GM21423 (cell line): ENCODE measurements at regions not wholly inside any gene's neighbourhood (a gene's known extent, or its start where the extent isn't known, plus 50 kb on each side); places are given as distances from the start of the nearest gene placed in this dataset.

Experiments
- ATAC-seq: cut with Tn5 transposase; IDR thresholded peaks from one replicate; pipeline ENCODE4 v1.9.1; 2021; ENCODE audit warnings: mild to moderate bottlenecking, moderate library complexity; ENCODE audit not compliant: unreplicated experiment

DNA sequence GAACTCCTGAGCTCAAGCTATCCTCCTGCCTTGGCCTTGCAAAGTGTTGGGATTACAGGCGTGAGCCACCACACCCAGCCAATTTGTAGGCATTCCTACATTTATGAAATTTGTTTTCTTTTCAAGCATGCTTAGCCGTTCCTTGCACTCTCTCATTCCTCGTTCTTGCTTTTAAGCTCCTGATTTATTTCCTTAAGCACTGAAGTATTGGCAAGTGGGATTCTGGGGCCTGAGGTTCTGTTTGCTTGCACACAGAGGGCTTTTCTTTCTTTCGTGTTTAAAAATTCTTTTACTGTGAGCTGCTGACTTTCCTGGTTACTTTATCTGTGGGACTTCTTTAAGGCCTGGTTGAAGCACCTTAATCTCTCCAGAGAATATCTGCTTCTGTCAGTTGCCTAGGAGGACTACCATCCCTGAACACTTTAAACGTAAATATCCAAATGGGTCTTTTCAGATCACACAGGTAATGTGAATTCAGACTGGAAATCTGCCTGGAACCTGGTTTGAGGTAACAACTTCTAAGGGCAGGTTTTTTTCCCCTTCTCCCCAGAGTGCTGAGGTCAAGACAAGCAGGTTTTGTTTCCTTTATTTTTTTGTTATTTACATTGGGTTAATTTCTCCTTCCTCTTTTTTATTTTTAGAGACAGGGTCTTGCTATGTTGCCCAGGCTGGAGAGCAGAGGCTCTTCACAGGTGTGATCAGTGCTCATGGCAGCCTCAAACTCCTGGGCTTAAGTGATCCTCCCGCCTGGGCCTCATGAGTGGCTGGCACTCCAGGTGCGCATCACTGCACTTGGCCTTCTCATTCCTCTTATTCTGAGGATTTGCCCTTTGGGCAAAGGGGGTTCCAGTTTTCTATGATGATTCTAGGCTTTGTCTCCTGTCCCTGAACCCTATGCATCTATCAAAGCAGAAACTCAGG, 102.9 kb downstream of the PFKFB3 start:
- no peak for ATAC-seq

DNA sequence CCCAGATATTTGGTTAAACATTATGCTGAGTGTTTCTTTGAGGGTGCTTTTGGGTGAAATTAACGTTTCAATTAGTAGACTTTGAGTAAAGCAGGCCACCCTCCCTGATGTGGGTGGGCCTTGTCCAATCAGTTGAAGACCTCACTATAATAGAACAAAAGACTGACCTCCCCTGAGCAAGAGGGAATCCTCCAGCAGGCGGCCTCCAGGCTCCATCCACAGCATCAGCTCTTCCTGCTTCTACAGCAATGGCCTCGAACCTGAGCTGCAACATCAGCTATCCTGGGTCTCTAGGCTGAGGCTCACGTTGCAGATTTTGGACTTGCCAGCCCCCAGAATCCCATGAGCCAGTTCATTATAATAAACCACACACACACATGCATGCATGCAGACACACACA, 104.2 kb downstream of the PFKFB3 start:
- ATAC-seq = no peak

DNA sequence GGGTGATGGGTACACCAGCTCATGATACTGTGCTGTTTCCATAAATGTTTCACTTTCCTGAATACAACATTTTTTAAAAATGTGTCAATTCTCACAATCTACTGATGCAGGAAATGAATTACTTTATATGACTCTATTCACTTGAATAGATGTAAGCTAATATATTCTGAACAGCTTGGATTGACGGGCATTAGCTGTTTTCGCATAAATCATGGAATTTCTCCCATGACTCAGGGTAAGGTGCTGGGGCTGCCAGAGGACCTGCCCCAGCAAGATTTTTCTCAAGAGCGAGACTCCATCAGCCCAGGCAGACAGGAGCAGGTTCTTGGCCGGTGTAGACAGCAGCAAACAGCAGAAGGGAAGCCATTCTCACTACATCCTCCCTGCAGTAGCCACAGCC, 107.1 kb downstream of the PFKFB3 start:
- no peak for ATAC-seq

DNA sequence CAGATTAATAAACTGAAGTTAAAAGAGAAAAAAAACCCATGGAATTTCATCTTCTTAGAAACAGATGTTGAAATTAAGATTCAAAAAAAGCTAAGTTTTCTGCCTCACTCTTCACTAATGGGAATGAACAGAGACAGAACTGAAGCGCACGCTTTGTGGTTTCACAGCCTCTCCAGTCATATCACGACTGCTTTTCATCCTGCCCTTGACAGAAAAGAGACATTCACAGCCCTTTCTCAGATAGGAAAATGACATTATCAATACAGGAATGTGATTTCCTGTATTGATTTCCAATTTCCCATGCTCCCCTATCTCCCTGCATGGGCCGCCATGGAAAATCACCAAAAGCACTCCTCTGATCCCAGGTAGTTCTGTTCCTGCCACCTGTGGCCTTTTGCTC, 108.2 kb downstream of the PFKFB3 start:
- no peak for ATAC-seq

DNA sequence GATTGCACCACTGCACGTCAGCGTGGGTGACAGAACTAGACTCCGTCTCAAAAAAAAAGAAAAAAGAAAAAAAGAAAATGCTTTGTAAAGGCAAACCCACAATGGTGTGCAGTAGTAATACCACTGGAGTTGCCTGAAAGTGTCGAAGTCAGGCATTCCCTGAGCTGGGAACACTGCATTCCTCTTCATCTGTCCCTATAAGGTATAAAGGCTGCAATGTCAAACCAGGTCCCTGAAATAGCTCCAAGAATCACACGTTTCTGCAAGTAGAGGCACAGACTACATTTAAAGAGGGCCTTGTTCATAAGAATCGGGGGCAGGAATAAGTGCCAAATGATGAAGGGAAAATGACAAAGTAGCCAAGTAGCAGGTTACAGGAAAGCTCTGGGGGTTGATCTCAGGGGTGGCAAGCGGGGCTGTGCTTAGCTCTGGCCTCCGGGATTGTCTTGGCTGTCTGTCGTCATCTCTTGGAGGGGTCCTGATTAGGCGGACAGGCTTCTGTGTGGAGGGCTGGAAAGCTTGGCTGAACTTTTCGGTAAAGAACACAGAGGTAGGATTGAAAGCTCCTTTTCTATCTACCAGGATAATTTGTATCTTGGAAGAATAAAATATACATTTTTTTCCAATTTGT, 109.1 kb downstream of the PFKFB3 start:
- ATAC-seq = no peak

DNA sequence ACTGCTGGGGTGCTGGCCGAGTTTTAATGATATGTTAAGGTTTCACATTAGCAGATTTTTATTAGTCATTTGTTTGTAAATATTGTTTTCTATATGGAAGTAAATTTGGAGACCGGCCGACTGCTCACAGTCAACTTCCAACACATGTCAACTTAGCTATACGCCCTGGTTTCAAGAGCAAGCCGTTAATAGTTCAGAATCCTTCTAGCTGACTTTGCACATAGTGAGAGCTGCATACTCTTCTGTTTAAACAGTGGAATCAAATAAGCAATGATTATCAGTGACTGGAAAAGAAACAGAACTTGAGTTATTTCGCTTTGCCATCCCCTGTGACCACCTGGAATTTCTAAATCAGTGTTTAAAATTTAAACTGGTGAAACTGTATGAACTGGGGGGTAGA, 109.9 kb downstream of the PFKFB3 start:
- ATAC-seq = no peak

DNA sequence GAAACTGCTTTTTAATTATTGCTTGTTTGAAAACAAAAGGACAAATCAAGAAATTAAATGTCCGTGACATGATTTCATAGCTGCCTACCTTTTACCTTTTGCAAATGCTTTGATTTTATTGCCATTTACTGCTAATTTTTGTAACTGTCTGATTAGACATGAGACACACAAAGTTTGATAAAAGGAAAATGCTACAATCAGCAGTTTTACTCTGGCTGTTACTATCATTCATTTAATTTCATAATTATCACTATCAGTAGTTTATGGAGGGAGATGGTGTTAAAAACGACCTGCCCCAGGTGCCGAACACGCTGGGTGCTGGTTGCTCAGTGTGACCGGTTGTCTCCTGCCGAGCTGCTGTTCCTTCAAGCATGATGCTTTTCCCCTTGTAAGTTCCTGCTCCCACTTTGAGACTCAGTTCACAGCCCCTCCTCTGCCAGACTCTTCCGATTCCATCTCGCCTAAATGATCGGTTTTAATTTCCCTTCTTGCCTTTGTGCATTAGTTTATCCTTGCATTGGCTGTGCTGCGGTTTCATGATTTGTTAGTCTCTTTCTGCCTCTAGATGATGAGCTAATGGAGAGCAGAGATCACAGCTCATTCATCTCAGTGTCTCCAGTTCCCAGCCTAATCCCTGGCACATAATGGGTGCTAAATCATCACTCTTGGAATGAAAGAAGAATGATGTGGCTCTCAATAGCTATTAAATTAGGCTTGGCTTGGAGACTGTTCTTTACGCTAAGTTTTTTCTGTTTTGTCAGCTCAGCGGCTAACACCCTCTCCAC, 110.6 kb downstream of the PFKFB3 start:
- no peak for ATAC-seq

DNA sequence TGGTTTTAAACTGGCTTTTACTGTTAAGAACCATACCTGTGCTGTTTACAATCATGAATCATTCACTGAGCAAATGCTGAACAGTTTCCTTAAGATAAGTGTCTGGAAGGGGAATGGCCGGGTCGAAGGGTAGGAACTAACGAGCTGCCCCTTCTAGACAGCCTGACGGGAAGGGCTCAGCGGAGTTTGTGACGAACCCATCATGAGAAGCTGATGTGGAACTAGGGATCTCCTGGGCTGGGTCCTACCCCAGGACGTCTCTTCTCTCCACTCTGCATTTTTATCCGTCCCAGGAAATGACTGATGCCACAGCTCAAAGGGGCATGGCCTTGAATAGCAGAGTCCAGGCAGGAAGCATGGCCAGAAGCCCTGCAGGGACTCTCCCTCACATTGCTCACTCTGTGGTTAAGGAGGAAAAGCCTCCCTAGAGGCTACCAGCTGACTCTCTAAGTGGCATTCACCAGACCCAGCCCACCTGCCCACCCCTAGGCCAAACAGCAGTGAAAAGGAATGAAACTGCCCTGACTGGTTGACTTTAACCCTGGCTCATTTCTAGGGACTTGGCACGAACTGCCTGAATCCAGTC, 112.0 kb downstream of the PFKFB3 start:
- no peak for ATAC-seq

DNA sequence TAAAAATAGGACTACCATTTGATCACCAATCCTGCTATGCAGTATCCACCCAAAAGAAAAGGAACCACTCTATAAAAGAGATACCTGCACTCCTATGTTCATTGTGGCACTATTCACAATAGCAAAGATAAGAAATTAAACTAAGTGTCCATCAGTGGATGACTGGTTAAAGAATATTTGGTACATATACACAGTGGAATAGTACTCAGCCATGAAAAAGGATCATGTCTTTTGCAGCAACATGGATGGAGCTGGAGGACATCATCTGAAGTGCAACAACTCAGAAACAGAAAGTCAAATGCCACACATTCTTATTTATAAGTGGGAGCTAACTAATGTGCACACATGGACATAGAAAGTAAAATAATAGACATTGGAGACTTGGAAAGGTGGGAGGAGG, 116.4 kb downstream of the PFKFB3 start:
- no peak for ATAC-seq

DNA sequence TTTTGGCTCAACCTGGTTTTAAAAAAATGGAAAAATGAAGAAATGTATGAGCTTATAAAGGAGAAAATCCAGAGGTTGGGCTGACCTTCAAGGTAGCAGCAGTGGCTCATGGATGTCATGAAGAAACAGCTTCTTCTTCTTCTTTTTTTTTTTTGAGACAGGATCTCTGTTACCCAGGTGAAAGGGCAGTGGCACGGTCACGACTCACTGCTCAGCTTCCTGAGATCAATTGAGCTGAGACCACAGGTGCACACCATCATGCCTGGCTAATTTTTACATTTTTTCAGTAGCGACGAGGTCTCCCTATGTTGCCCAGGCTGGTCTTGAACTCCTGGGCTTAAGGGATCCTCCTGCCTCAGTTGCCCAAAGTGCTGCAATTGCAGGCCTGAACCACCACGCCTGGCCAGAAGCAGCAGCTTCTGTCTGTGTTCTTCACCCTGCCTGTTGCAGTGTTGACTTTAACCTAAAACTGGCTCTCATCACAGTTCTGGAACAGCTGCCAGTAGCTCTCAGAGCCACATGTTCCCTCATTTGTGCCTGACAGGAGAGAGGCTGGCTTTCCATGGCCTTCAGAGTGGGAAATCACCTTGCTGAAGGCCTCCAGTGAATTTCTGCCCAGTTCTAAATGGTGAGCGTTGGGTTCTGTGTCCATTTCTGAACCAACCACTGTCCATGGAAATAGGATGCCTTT, 117.7 kb downstream of the PFKFB3 start:
- ATAC-seq = peak; percentile 92

DNA sequence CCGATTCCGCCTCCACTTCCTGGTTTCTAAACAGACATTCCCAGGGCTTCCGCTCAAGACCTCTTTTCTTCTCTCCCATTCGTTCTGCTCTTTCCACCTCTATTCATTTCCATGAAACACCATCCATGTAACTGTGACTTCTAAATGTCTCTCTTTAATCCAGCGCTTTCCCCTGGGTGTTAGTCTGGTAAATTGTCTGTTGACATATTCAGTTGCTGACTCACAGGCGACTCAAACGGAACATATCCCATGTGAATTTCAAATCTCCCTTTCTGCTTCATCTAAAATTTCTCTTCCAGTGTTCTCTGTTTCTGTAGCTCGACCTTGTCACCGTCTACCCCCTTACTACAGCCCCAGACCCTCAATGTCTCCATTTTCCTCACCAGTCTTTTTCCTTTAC, 119.1 kb downstream of the PFKFB3 start:
- ATAC-seq = no peak

DNA sequence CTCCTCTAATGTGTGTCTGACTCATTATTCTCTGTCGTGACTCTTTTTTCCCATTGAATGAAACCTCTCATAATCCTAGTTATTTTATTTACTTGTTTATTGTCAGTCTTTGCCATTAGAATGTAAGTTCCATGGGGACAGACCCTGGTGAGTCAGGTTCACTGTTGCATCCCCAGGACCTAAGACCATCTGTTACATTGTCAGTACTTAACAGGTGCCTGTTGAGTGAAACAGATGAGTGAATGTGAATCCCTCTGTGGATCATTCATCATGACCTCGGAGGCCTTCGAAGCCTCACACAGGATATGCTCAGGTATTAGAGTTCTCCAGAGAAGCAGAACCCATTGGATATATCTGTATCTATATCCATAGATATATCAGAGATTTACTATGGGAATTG, 120.1 kb downstream of the PFKFB3 start:
- ATAC-seq = no peak

DNA sequence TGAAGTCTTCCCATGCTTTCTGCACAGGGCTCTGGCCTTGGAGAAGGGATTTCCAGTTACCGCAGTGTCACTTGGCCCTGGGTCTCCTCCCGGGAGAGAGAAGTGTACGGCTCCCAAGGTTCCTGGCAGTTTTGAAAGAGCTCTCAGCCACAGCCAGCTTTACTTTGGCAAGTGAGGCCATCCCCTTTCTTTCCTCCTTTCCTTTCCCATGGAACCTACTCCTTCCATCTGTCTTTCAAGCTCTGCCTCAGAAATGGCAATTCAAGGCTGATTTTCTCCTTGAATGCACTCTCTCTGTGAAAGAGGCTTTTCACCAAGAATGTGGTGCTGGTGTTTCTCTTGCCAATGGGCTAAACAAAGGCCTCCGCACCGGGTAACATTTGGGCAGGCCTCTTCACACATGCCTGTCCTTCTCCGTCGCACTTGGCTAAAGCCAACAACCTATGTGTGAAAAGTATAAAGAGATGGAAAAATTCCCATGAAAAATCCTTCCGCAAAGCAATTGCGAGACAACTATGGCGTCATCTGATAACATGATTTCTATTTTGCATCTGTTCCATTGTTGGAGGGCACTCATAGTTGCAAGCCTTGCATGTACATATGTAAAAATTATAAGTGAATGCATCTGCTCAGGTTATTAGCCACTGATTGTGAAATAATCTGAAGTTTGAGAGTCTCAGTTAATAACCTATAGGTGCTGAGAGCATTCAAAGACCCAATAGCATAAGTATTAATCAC, 125.4 kb downstream of the PFKFB3 start:
- ATAC-seq = no peak

DNA sequence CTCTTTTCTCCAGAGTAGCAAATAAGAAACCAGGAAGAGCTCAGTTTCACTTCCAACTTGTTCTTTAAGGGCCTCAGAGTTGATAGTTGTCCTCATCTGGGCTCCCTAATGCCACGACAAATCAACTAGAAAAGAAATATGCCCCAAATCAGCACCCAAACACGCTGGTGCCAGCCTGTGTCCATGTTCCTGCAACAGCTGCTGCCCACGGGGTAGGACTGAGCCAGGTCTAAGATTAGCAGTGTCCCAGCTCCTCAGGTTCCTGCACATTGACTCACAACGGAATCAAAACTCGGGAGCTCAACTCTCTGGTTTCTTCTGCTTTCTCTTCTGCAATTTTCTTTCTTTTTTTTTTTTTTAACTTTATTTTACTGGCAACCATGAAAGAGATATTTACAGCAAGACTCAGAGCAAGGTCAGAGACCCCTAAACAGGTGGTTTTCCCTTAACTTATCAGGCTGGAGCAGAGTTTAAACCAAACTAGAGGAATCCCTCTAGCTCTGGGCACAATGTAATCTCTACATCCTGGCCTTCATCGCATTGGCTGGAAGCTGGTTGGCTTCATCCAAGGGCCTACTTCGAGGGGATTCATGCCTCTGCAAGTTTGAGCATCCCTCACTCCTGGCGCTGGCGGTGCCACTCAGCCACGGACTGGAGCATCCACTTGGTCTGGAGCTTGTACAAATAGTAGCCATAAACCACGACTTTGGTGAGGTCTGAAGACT, 126.1 kb downstream of the PFKFB3 start:
- ATAC-seq = no peak

DNA sequence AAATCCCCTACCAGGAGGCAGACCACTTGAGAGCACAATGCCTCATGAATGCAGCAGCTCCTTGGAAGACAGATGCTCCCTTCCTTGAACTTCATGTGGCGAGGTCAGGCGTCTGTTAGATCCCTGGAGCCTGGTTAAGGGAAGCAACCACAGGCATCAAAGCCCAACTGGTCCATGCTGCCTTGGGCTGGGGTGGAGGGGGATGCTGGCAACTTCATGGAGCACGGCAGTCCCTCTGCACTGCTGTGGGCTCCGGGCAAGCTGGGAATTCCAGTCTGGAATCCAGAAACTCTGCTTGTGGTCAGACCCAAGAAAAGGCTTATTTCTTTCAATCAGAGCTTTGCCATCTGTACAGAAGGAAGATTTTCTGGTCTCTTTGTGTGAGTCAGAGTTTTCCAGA, 130.4 kb downstream of the PFKFB3 start:
- ATAC-seq = no peak

DNA sequence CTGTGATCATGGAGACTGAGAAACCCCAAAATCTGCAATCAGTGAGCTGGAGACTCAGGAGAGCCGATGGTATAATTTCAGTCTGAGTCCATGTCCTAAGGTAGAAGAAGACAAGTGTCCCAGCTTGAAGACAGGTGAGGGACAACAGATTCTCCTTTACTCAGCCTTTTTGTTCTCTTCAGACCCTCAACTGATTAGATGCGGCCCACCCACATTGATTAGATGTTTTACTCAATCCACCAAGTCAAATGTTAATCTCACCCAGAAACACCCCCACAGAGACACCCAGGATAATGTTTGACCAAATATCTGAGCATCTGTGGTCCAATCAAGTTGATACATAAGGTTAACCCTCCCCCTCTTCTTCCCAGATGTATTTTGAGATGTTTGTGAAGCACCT, 131.2 kb downstream of the PFKFB3 start:
- no peak for ATAC-seq

DNA sequence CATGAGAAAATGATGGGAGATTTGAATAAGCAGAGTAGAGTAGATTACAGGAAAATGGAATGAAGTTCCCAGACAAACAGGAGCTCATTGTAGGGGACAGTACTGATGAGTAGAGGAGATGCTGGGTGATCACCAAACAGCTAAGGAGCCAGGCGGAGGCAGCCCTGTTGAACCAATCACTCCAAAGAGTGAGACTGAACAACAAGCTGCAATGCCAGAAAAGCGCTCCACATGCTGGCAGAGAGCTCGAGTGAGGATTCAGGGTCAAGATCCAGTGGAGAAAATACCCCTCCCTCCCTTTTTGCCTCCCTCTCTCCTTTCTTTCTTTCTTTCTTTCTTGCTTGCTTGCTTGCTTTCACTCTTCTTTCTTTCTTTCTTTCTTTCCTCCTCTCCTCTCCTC, 133.3 kb downstream of the PFKFB3 start:
- no peak for ATAC-seq

DNA sequence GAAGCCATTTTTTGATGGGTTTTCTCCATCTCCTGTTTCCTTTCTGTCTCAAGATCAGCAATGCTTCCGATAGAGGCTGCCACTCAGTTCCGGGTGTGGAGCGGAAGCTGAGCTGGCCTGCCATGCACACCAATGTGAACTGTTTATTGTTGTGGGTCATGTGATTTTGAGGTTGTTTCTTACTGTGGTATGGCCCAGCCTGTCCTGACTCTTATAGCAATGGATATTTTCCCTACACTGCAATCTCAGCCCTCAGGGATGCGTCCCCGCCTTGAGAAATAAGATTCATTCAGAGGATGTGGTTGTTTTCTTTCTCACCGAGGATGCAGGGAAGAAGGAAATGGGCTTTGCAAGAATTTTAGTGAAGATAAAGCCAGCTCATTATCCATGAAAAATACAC, 134.7 kb downstream of the PFKFB3 start:
- ATAC-seq = no peak

DNA sequence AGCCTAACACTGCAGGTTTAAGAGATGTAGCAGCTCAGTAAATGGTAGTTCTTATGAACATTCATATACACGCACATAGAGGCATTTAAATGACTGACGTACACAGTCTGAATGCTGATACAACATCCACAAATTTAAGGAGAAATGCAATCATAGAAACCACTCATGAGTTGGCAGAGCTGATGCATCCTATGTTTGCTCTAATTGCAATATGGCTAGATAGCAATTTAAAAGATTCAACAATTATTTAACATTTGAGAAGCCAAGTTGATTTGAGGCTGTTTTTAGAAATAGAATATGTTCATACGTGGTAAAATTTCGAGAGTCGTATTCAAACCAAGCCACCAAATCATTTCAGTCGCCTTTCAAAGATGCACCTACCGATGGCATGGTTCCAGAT, 135.6 kb downstream of the PFKFB3 start:
- no peak for ATAC-seq
